HL-60 (cell line): ENCODE measurements at regions not wholly inside any gene's neighbourhood (a gene's known extent, or its start where the extent isn't known, plus 50 kb on each side); places are given as distances from the start of the nearest gene placed in this dataset.

Experiments
- DNase-seq, 2 experiments: peaks; one replicate each; pipeline ENCODE4 v3.0.0-alpha.2; 2010 to 2020; ENCODE audit warnings: low read depth in 1 of 2, low spot score in 1 of 2
- H3K27ac ChIP-seq: fragments of 250-450 bp; sonication (Bioruptor Pico); replicated peaks from 2 replicates; pipeline ENCODE4 v1.5.1; 2020; ENCODE audit warnings: mild to moderate bottlenecking, moderate library complexity
- H3K27me3 ChIP-seq: fragments of 250-450 bp; sonication (Bioruptor Pico); 2 replicates; pipeline ENCODE4 v1.5.1; 2021; ENCODE audit warnings: mild to moderate bottlenecking, moderate library complexity; ENCODE audit not compliant: insufficient read depth, poor library complexity, severe bottlenecking
- H3K4me3 ChIP-seq: replicated peaks from 2 replicates; pipeline ENCODE4 v1.5.1; 2011; ENCODE audit warnings: mild to moderate bottlenecking, control low read depth, low read length; ENCODE audit not compliant: insufficient read depth
- GABPA ChIP-seq: IDR thresholded peaks from 2 replicates; pipeline ENCODE4 v1.6.1; 2012; ENCODE audit warnings: low read depth
- POLR2AphosphoS5 ChIP-seq: IDR thresholded peaks from 2 replicates; pipeline ENCODE4 v1.6.1; 2012; ENCODE audit warnings: low read depth
- SPI1 ChIP-seq: IDR thresholded peaks from 2 replicates; pipeline ENCODE4 v1.6.1; 2012; ENCODE audit warnings: low read depth, mild to moderate bottlenecking, borderline replicate concordance
- TF ChIP-seq, protein P1 (sequence below): IDR thresholded peaks from 2 replicates; pipeline ENCODE4 v1.6.1; 2012; ENCODE audit warnings: low read depth; ENCODE audit not compliant: insufficient replicate concordance
- TF ChIP-seq, protein P2 (sequence below): IDR thresholded peaks from one replicate; pipeline ENCODE4 v1.5.1; 2011; ENCODE audit warnings: low read length, control low read depth, inconsistent platforms; ENCODE audit not compliant: insufficient read depth

DNA sequence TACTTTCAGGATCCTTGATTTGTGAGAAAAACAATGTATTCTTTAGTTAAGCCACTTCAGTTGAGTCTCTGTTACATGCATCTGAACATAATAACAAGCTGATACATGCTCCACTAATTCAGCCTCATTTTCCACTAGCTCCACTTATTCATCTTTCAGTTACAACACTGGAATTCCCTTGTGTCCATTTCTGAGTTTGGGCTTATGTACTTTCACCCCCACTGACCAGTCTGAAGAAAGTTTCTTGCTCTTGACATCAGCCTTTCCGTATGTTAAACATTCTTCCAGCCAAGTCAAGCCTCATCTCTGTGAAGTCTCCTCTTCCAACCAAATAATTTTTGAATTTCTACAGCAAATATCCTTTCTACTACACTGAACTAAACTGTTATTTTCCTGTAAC is 592.5 kb upstream of the NOVA1 start:
- no peak overlapping the region for H3K4me3 ChIP-seq
- no peak for TF ChIP-seq SPI1
- TF ChIP-seq, protein P1, sequence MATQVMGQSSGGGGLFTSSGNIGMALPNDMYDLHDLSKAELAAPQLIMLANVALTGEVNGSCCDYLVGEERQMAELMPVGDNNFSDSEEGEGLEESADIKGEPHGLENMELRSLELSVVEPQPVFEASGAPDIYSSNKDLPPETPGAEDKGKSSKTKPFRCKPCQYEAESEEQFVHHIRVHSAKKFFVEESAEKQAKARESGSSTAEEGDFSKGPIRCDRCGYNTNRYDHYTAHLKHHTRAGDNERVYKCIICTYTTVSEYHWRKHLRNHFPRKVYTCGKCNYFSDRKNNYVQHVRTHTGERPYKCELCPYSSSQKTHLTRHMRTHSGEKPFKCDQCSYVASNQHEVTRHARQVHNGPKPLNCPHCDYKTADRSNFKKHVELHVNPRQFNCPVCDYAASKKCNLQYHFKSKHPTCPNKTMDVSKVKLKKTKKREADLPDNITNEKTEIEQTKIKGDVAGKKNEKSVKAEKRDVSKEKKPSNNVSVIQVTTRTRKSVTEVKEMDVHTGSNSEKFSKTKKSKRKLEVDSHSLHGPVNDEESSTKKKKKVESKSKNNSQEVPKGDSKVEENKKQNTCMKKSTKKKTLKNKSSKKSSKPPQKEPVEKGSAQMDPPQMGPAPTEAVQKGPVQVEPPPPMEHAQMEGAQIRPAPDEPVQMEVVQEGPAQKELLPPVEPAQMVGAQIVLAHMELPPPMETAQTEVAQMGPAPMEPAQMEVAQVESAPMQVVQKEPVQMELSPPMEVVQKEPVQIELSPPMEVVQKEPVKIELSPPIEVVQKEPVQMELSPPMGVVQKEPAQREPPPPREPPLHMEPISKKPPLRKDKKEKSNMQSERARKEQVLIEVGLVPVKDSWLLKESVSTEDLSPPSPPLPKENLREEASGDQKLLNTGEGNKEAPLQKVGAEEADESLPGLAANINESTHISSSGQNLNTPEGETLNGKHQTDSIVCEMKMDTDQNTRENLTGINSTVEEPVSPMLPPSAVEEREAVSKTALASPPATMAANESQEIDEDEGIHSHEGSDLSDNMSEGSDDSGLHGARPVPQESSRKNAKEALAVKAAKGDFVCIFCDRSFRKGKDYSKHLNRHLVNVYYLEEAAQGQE: no peak
- no peak for TF ChIP-seq POLR2AphosphoS5
- no peak for TF ChIP-seq GABPA
- TF ChIP-seq, protein P2, sequence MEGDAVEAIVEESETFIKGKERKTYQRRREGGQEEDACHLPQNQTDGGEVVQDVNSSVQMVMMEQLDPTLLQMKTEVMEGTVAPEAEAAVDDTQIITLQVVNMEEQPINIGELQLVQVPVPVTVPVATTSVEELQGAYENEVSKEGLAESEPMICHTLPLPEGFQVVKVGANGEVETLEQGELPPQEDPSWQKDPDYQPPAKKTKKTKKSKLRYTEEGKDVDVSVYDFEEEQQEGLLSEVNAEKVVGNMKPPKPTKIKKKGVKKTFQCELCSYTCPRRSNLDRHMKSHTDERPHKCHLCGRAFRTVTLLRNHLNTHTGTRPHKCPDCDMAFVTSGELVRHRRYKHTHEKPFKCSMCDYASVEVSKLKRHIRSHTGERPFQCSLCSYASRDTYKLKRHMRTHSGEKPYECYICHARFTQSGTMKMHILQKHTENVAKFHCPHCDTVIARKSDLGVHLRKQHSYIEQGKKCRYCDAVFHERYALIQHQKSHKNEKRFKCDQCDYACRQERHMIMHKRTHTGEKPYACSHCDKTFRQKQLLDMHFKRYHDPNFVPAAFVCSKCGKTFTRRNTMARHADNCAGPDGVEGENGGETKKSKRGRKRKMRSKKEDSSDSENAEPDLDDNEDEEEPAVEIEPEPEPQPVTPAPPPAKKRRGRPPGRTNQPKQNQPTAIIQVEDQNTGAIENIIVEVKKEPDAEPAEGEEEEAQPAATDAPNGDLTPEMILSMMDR: no peak
- no peak overlapping the region for H3K27ac ChIP-seq
- no peak for DNase-seq
- H3K27me3 ChIP-seq: peaks cover 2% of the 10 kb centered on the region

DNA sequence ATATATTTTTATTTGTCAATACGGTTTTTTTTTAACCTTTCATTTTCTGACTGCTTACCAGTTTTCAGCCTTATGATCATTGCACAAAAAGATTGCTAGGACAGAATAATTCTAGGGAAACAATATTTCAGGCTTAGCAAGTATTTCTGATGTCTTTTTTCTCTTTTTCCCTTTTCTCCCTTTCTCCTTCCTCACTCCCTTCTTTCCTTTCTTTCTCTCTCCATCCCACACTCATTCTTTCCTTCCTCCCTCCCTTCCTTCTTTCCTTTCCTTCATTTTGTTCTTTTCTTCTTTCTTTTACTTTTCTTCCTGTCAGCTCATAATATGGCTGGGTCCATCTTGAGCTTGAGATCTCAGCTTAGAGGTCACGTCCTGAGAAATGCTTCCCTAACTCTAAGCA is 601.4 kb upstream of the NOVA1 start:
- no peak overlapping the region for H3K4me3 ChIP-seq
- TF ChIP-seq POLR2AphosphoS5 (no peak), GABPA (no peak), SPI1 (no peak)
- TF ChIP-seq, protein P1: no peak
- TF ChIP-seq, protein P2: no peak
- no peak for DNase-seq
- no peak overlapping the region for H3K27ac ChIP-seq
- H3K27me3 ChIP-seq: no peaks in the 10 kb centered on the region

DNA sequence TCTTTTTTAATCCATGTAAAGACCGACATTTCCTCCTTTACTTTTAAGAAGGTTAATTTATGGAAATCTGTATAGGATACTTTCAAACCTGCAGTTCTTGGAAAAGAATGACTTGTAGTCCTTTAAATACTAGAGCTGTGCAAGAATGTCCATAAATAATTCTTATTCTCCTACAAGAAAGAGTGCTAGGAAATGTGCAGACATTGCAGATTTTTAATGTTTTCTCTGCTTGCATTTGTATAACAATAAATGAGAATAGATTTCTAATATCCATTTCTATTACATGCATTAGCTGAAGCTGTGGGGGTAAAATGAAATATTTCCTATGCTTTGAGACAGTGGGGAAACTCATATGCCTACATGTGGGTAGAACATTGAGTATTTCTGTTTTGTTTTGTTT is 607.2 kb upstream of the NOVA1 start:
- TF ChIP-seq GABPA (no peak), POLR2AphosphoS5 (no peak), SPI1 (no peak)
- TF ChIP-seq, protein P1: no peak
- TF ChIP-seq, protein P2: no peak

More for the DNA sequence above, 607.2 kb upstream of the NOVA1 start:
- Histone ChIP-seq H3K27me3 (no peaks in the 10 kb centered on the region), H3K4me3 (no peak overlapping the region), H3K27ac (no peak overlapping the region)
- DNase-seq: no peak
